ENCODE measurements at regions not wholly inside any gene's neighbourhood (a gene's known extent, or its start where the extent isn't known, plus 50 kb on each side); places are given as distances from the start of the nearest gene placed in this dataset.

DNA sequence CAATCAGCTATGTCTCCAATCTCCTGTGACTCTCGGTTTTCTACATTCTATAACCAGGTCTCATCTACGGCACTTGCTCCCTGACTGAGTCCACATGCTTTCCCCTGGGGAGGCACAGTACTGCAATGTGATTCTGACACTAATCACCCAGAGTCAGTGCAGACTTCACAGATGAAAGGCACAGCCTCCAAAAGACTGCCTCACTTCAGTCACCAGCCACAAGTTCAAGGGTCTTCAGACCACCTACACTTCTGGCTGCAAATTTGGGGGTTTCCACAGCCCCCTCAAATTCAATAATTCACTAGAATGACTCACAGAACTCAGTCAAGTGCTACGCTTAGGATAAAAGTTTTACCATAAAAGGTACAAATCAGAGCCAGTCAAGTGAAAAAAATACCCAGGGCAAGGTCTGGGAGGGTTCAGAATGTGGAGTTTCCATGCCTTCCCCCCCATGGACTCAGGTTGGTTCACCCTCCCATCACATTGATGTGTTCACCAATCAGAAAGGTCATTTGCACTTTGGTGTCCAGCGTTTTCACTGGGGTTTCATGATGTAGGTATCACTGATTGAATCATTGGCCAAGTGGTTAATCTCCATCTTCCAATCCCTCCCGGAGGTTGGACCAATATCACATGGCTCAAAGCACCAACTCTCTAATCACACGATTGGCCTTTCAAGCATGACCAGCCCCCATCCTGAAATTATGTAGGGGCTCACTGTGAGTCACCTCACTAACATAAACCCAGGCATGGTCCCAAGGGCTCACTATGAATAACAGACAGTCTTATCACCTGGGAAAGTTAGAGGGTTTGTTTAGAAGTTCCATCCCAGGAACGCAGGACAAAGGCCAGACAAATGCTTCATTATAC, 182.9 kb upstream of the CAMK1G start:
- DNase-seq (no peak), ATAC-seq (no peak)
- H3K4me3 Mint-ChIP-seq, result no peak overlapping the region
- ChIA-PET POLR2A (no interaction called here), CTCF (no interaction called here)
- peaks cover 7% of the 10 kb centered on the region for H3K27me3 Mint-ChIP-seq (ENCODE audit: low read depth)
- H3K4me1 Mint-ChIP-seq (ENCODE audit: low read depth), result no peaks in the 10 kb centered on the region
- no peaks in the 10 kb centered on the region for H3K9me3 Mint-ChIP-seq (ENCODE audit: insufficient read depth)
- no peaks in the 10 kb centered on the region for H3K36me3 Mint-ChIP-seq (ENCODE audit: low read depth)
- no peak overlapping the region for H3K27ac Mint-ChIP-seq

GRCh38 chr1:209402697-209403096, 180.8 kb upstream of the CAMK1G start:
- ChIA-PET POLR2A (no interaction called here), CTCF (no interaction called here)
- ATAC-seq (no peak), DNase-seq (no peak)
- Mint-ChIP-seq H3K27ac (no peak overlapping the region), H3K4me1 (ENCODE audit: low read depth) (no peaks in the 10 kb centered on the region), H3K4me3 (no peak overlapping the region), H3K27me3 (ENCODE audit: low read depth) (peaks cover 5% of the 10 kb centered on the region), H3K9me3 (ENCODE audit: insufficient read depth) (no peaks in the 10 kb centered on the region), H3K36me3 (ENCODE audit: low read depth) (no peaks in the 10 kb centered on the region)

DNA sequence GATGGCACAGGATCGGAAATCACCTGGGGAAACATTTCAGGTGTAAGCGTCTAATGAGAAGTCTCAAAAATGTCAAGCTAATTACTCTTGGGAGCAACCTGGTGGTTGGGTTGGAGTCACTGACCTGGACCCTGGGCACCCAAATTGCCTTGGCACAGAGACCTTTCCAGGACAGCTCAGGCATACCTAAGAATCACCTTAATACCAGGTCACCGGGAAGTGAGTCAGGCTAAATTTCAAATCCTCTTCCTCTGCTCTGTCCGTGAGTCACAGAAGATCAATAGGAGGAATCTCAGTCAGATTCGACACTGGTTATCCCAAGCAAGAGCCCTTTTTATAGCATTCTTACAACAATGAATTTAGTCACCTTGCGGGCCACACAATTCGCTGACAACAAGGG, 179.6 kb upstream of the CAMK1G start:
- no peak overlapping the region for H3K27ac Mint-ChIP-seq
- POLR2A ChIA-PET, result no interaction called here

DNA sequence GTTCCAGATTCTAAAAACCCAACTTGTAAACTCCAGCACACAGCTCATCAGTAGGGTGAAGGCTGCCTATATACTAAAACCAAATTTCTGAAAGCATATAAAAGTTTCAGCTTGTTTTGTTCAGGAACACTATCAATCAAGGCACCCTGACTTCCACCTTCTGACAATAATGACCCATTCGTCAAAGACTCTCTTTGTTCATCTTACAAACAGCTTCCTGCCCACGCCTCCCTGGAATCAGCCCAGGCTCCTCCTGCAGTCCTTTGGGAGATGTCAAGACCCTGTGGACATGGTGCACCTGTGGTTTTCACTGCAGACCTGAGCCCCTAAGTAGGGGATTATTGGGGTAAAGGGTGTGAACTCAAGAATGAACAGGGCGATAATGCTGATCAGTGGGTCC, 178.9 kb upstream of the CAMK1G start:
- H3K27me3 Mint-ChIP-seq (ENCODE audit: low read depth), result peaks cover 5% of the 10 kb centered on the region
- POLR2A ChIA-PET, result no interaction called here
- no peaks in the 10 kb centered on the region for H3K4me1 Mint-ChIP-seq (ENCODE audit: low read depth)
- no peak overlapping the region for H3K27ac Mint-ChIP-seq
- H3K36me3 Mint-ChIP-seq (ENCODE audit: low read depth), result no peaks in the 10 kb centered on the region
- no peak overlapping the region for H3K4me3 Mint-ChIP-seq
- DNase-seq, result no peak
- ATAC-seq, result no peak
- H3K9me3 Mint-ChIP-seq (ENCODE audit: insufficient read depth), result no peaks in the 10 kb centered on the region
- CTCF ChIA-PET, result no interaction called here

More for the DNA sequence above, 179.6 kb upstream of the CAMK1G start:
- DNase-seq (no peak), ATAC-seq (no peak)
- Mint-ChIP-seq H3K27me3 (ENCODE audit: low read depth) (peaks cover 5% of the 10 kb centered on the region), H3K9me3 (ENCODE audit: insufficient read depth) (no peaks in the 10 kb centered on the region), H3K36me3 (ENCODE audit: low read depth) (no peaks in the 10 kb centered on the region), H3K4me3 (no peak overlapping the region), H3K4me1 (ENCODE audit: low read depth) (no peaks in the 10 kb centered on the region)
- CTCF ChIA-PET, result no interaction called here

DNA sequence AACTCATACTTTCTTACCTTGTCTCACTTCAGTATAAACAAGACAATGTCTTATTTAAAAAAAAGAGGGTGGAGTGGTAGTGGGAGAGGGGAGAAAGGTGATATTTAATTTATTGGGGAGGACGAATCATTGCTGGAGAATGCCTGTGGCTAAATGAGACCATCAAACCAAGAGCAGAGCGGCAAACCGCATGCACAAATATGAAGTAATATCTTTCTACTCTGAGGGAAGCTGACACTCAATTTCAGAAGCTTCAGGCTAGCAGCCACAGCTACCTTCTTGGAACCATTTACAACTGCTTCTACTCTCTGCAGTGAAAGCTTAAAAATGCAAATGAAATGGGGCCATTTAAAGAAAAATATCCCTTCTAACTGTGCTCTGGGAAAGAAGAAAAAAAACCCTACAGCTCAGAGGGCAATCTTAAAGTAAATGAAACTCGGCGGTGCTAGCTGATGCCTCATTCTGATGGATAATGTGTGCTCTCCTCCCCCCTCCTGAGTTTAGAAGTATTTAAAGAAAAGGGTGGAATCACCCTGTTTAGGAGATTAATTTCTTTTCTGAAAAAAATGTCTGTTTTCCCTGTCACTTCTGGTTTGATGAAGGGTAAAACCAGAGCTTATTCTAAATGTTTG, 178.2 kb upstream of the CAMK1G start:
- Mint-ChIP-seq H3K36me3 (ENCODE audit: low read depth) (no peaks in the 10 kb centered on the region), H3K27ac (no peak overlapping the region), H3K4me1 (ENCODE audit: low read depth) (no peaks in the 10 kb centered on the region), H3K27me3 (ENCODE audit: low read depth) (peaks cover 6% of the 10 kb centered on the region), H3K9me3 (ENCODE audit: insufficient read depth) (no peaks in the 10 kb centered on the region), H3K4me3 (no peak overlapping the region)
- POLR2A ChIA-PET, result no interaction called here
- no peak for ATAC-seq
- DNase-seq, result no peak
- CTCF ChIA-PET, result interaction anchor here (1.0 kb wide), 1 partner anchor 161 kb away, joined by 3 read pairs; no protein-coding TSS in a partner anchor

DNA sequence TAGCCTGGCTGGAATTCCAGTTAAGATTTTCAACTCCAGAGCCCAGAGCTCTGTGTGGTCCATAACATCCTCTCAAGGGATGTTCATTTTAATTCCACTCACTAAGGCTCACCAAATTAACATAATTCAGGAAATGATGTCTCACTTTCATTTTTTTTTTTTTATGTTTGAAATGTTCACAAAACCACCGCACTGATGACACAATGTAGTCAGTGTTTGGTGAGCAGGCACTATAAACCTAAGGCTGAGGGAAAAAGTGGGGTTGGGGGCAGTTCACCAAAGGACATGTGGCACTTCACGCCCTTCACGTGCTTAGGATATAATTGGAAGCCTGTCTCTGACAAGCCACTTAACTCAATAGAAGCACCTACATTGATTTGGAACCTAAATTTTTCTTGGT, 177.3 kb upstream of the CAMK1G start:
- no peak overlapping the region for H3K4me3 Mint-ChIP-seq
- no peak for ATAC-seq
- H3K4me1 Mint-ChIP-seq (ENCODE audit: low read depth), result no peaks in the 10 kb centered on the region
- DNase-seq, result no peak
- peaks cover 10% of the 10 kb centered on the region for H3K27me3 Mint-ChIP-seq (ENCODE audit: low read depth)
- CTCF ChIA-PET, result interaction anchor here (1.0 kb wide), 1 partner anchor 160 kb away, joined by 3 read pairs; no protein-coding TSS in a partner anchor
- H3K27ac Mint-ChIP-seq, result no peak overlapping the region
- POLR2A ChIA-PET, result no interaction called here
- H3K36me3 Mint-ChIP-seq (ENCODE audit: low read depth), result no peaks in the 10 kb centered on the region
- no peaks in the 10 kb centered on the region for H3K9me3 Mint-ChIP-seq (ENCODE audit: insufficient read depth)

GRCh38 chr1:209406595-209406994, 176.9 kb upstream of the CAMK1G start:
- H3K36me3 Mint-ChIP-seq (ENCODE audit: low read depth), result no peaks in the 10 kb centered on the region
- no peaks in the 10 kb centered on the region for H3K9me3 Mint-ChIP-seq (ENCODE audit: insufficient read depth)
- peaks cover 12% of the 10 kb centered on the region for H3K27me3 Mint-ChIP-seq (ENCODE audit: low read depth)
- no peak overlapping the region for H3K27ac Mint-ChIP-seq
- ATAC-seq (no peak), DNase-seq (no peak)
- ChIA-PET POLR2A (no interaction called here), CTCF (no interaction called here)
- no peaks in the 10 kb centered on the region for H3K4me1 Mint-ChIP-seq (ENCODE audit: low read depth)
- no peak overlapping the region for H3K4me3 Mint-ChIP-seq

- H3K36me3 Mint-ChIP-seq (ENCODE audit: low read depth), result no peaks in the 10 kb centered on the region
- no peaks in the 10 kb centered on the region for H3K4me1 Mint-ChIP-seq (ENCODE audit: low read depth)
- H3K27me3 Mint-ChIP-seq (ENCODE audit: low read depth), result peaks cover 20% of the 10 kb centered on the region
- POLR2A ChIA-PET, result no interaction called here
- ATAC-seq (no peak), DNase-seq (no peak)
- H3K27ac Mint-ChIP-seq, result no peak overlapping the region
- no peaks in the 10 kb centered on the region for H3K9me3 Mint-ChIP-seq (ENCODE audit: insufficient read depth)
- H3K4me3 Mint-ChIP-seq, result no peak overlapping the region
- CTCF ChIA-PET, result no interaction called here
Observed at GRCh38 chr1:209409780-209410179, 173.7 kb upstream of the CAMK1G start.

DNA sequence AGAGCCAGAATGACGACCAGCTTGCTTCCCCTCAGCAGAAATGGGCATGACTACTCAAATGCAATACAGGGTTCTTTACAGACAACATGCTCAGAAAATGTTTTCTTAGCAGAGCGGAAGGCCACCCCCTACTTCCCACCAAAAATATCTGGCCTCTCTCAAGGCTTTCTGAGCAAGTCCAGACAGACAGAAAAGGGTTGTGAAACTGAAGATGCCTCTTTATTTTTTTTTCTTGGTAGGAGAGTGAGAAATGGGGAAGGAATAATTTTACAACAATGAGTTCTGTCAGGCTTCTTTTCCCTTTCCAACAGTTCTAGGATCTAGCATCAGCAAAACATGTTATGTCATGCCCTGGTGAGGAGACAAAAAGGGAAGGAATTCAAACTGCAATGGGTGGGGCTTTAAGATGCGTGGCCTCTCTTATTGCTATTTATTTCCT, 172.0 kb upstream of the CAMK1G start:
- CTCF ChIA-PET, result no interaction called here
- POLR2A ChIA-PET, result no interaction called here
- no peaks in the 10 kb centered on the region for H3K36me3 Mint-ChIP-seq (ENCODE audit: low read depth)

GRCh38 chr1:209412036-209412435, 171.5 kb upstream of the CAMK1G start:
- Mint-ChIP-seq H3K27me3 (ENCODE audit: low read depth) (peaks cover 20% of the 10 kb centered on the region), H3K4me3 (no peak overlapping the region), H3K27ac (no peak overlapping the region), H3K9me3 (ENCODE audit: insufficient read depth) (no peaks in the 10 kb centered on the region), H3K36me3 (ENCODE audit: low read depth) (no peaks in the 10 kb centered on the region), H3K4me1 (ENCODE audit: low read depth) (no peaks in the 10 kb centered on the region)
- ATAC-seq (no peak), DNase-seq (no peak)
- ChIA-PET POLR2A (interaction anchor here (0.7 kb wide), 1 partner anchor 769 kb away, joined by 3 read pairs; no protein-coding TSS in a partner anchor), CTCF (interaction anchor here (0.6 kb wide), 1 partner anchor 80 kb away, joined by 3 read pairs; no protein-coding TSS in a partner anchor)

More for the DNA sequence above, 172.0 kb upstream of the CAMK1G start:
- no peak for DNase-seq
- no peak for ATAC-seq
- Mint-ChIP-seq H3K27me3 (ENCODE audit: low read depth) (peaks cover 20% of the 10 kb centered on the region), H3K4me3 (no peak overlapping the region), H3K9me3 (ENCODE audit: insufficient read depth) (no peaks in the 10 kb centered on the region), H3K4me1 (ENCODE audit: low read depth) (no peaks in the 10 kb centered on the region), H3K27ac (no peak overlapping the region)

GRCh38 chr1:209412566-209412965, 170.9 kb upstream of the CAMK1G start:
- peaks cover 20% of the 10 kb centered on the region for H3K27me3 Mint-ChIP-seq (ENCODE audit: low read depth)

GRCh38 chr1:209413062-209413461, 170.5 kb upstream of the CAMK1G start:
- POLR2A ChIA-PET, result no interaction called here
- CTCF ChIA-PET, result no interaction called here
- no peak overlapping the region for H3K4me3 Mint-ChIP-seq
- DNase-seq (no peak), ATAC-seq (no peak)
- H3K27ac Mint-ChIP-seq, result no peak overlapping the region
- peaks cover 20% of the 10 kb centered on the region for H3K27me3 Mint-ChIP-seq (ENCODE audit: low read depth)
- H3K36me3 Mint-ChIP-seq (ENCODE audit: low read depth), result no peaks in the 10 kb centered on the region
- no peaks in the 10 kb centered on the region for H3K4me1 Mint-ChIP-seq (ENCODE audit: low read depth)
- no peaks in the 10 kb centered on the region for H3K9me3 Mint-ChIP-seq (ENCODE audit: insufficient read depth)

More at GRCh38 chr1:209412566-209412965, 170.9 kb upstream of the CAMK1G start:
- Mint-ChIP-seq H3K36me3 (ENCODE audit: low read depth) (no peaks in the 10 kb centered on the region), H3K27ac (no peak overlapping the region), H3K4me3 (no peak overlapping the region), H3K9me3 (ENCODE audit: insufficient read depth) (no peaks in the 10 kb centered on the region), H3K4me1 (ENCODE audit: low read depth) (no peaks in the 10 kb centered on the region)
- CTCF ChIA-PET, result interaction anchor here (0.6 kb wide), 1 partner anchor 81 kb away, joined by 3 read pairs; no protein-coding TSS in a partner anchor
- DNase-seq (no peak), ATAC-seq (no peak)
- POLR2A ChIA-PET, result interaction anchor here (0.7 kb wide), 1 partner anchor 769 kb away, joined by 3 read pairs; no protein-coding TSS in a partner anchor
